SIG-M5 treated with dmso at 0.1 percent for 504 hours (cell line): ENCODE measurements at regions not wholly inside any gene's neighbourhood (a gene's known extent, or its start where the extent isn't known, plus 50 kb on each side); places are given as distances from the start of the nearest gene placed in this dataset.

ENCODE experiments used
- DNase-seq: peaks from one replicate; lab custom pipeline; 2025; ENCODE audit not compliant: unreplicated experiment; lab: John Stamatoyannopoulos, UW

DNA sequence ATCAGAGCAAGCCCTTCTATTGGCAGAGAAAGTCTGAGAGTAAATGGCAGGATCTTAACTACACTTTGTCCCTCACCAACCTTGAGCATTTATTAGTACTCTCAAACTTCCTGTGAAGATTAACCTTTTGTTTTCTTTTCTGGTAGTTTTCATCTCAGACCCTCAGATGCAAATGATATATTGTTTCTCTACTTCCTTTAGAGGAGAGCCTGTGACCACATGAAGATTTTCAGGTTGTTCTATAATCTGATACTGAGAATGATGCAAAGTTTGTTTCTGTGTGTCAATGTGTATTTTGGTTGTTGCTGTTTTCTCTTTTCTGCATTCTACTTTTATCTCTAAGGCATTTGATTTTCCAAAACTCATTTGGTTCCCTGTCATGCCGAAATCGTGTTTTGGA, 165.8 kb upstream of the CYSLTR1 start:
- no peak for DNase-seq

DNA sequence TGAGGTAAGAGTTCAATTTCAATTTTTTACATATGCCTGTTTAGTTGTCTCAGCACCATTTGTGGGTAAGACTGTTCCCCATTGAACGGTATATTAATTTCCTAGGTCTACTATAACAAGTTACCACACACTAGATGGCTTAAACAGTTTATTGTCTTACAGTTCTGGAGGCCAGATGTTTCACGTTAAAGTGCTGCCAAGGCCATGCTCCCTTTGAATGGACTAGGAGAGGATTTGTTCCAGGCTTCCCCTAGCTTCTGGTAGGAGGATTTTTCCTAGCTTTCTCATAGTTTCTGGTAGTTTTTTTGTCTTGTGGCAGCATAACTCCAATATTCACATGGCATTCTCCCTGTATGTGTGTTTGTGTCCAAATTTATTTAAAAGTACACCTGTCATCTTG, 149.3 kb upstream of the CYSLTR1 start:
- no peak for DNase-seq

DNA sequence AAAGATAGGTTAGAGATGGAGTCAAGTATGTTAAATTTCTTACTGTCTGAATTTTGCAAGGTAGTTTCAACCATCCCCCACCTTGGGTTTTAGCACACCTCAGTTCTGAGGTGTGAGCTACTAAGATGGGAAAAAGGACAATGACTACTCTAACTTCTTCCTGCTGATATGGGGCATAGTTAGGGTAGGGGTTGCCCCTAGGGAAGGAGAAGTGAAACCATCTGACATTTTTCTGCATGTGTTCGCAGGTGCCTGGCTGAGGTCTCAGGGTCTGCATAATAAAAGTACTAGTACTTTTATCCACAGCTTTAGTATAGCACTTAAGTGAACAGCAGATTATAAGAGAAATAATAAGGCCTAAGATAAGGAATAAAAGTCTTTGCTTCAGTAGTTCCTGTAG, 129.5 kb upstream of the CYSLTR1 start:
- no peak for DNase-seq

DNA sequence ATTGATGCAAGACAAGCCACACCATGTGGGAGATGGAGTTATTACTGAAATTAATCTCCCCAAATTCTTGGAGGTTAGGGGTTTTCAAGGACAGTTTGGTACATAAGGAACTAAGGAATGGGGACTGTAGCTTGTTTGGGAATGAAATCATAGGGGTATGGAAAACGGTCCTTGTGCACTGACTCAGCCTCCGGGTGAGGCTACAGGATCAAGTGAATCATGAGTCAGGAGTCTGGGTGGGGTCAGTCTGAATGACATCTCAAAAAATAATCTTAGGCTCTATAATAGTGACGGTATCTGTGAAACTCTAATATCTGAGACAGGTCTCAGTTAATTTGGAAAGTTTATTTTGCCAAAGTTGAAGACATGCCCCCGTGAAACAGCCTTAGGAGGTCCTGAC, 128.5 kb upstream of the CYSLTR1 start:
- DNase-seq, result no peak

DNA sequence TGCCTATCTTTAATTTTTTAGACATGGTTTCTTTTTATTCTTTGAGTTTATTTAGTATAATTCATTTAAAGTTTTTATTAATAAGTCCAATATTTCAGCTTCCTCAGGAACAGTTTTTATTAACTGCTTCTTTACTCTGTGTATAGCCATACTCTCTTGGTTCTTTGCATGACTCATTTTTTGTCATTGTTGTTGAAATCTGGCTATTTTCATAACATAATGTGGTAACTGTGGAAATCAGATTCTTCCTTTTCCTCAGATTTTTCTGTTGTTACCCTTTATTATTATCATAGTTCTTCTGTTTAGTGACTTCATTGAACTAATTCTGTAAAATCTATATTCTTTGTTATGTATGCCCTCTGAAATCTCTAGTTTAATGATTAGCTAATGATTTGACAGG, 124.9 kb upstream of the CYSLTR1 start:
- DNase-seq, result no peak

DNA sequence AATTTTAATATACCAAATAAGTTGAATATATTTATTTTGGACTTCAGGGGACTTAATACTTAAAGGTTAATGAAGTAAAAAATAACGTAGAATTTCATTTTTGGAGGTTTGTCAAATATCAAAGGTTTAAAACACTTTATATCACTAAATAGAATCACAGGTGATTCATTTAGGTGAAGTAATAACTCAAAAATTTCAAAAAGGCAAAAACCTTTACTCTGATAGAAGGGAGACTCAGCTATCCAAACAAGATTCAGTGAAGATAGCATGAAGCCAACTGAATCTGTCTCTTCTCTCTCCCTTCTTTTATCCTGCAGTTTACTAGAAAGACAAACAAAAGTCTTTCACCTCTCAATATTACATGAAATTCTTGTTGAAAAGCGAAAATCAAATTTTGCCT, 110.2 kb upstream of the CYSLTR1 start:
- no peak for DNase-seq

DNA sequence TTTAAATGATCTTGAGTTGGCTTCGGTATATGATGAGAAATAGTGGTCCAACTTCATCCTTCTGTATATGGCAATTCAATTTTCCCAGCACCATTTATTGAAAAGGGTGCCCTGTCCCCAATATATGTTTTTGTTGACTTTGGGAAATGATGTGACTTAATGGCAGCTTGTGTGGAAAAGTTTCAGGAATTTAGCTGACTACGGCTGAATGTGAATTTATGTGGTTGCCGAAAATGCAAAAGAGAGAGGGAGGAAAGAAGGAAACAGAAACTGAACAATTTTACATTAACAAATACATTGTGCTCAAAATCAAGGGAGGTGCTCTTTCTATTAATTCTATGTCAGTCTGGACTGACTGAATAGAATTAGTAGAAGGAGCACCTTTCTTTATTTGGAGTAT, 101.8 kb upstream of the CYSLTR1 start:
- no peak for DNase-seq

DNA sequence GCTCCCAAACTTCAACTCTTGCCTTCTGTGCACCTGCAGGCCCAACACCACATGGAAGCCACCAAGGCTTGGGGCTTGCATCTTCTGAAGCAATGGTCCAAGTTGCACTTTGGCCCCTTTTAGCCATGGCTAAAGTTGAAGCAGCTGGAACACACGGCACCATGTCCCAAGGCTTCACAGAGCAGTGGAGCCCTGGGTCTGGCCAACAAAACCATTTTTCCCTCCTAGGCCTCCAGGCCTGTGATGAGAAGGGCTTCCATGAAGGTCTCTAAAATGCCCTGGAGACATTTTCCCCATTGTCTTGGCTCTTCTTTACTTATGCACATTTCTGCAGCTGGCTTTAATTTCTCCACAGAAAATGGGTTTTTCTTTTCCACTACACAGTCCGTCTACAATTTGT, 61.3 kb upstream of the CYSLTR1 start:
- no peak for DNase-seq

DNA sequence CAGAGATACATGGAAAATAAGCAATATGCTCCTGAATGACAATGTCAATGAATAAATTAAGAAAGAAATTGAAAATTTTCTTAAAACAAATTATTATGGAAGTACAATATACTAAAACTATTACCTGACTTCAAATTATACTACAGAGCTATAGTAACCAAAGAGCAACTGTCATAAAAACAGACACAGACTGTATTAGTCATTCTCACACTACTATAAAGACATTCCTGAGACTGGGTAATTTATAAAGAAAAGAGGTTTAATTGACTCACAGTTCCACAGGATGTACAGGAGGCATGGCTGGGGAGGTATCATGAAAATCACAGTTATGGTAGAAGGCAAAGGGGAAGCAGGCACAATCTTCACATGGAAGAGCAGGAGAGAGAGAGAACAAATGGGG, 60.0 kb upstream of the CYSLTR1 start:
- DNase-seq, result no peak

DNA sequence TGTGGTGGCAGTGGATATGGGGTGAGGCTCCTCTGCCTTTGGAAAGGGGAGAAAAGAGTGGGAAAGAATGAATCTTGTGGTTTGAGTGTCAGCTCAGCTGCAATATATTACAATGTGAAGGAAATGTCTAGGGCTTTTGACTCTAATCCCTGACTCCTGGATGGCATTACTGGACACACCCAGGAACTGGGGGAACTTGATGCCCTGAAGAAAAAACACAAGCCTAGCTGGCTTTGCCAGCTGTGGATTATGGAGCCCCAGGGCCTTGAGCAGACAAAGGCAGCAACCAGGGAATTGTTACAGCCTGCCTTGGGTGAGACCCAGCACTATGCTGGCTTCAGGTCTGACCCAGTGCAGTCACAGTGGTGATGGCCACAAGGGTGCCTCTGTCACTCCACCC, 57.1 kb upstream of the CYSLTR1 start:
- no peak for DNase-seq

DNA sequence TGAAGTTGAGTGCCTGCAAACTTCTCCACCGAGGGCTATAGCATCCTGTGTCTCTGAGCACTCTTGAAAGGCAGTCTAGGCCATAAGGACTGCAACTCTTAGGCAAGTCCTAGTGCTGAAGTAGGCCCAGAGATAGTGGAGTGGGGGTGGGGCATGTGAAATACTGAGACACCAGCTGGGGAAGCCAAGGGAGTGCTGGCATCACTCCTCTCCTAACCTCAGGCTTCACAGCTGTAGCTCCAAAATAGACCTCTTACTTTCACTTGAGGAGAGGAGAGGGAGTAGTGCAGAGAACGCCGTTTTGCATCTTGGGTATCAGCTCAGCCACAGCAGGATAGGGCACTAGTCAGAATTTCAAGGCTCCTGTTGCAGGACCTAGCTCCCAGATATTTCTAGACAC, 56.2 kb upstream of the CYSLTR1 start:
- no peak for DNase-seq

DNA sequence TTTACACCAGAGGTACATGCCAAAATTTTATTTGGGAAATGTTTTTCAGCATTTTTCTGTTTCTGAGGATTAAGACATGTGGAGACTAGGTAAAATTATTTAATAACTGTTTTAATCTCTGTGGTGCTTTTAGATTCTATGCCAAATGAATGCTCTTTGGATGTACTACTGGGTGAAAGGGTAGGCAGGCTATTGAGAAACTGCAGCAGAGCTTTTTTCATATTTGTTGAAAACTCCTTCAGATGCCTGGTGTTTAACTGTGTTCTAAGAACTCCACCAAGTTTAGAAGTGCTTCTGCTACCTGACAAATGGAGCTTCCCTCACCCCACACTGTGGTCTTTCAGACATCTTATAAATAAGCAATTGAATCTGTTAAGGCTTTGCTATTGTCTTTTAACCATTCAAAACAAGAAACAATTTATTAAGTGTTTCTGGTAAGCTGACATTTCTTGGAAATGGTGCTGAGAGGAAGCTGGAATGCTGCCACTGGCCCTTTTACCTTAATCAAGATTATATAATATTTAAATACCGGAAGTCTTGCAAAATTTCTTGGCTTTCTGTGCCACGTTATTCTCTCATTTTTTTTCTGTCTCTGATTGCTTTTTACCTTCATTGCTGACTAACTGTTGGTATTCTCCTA, 51.2 kb upstream of the CYSLTR1 start:
- no peak for DNase-seq
